Liver (tissue), 3 donors: ENCODE measurements at regions not wholly inside any gene's neighbourhood (a gene's known extent, or its start where the extent isn't known, plus 50 kb on each side); places are given as distances from the start of the nearest gene placed in this dataset.

Source experiments
- GABPA ChIP-seq, 2 donors: IDR thresholded peaks in 1 of 2; conservative IDR thresholded peaks in 1 of 2; 2 replicates each; pipeline ENCODE4 v1.6.1; 2016; ENCODE audit warnings: antibody characterized with exemption in 2 of 2, mild to moderate bottlenecking in 1 of 2, moderate library complexity in 1 of 2
- RAD21 ChIP-seq, 2 donors: IDR thresholded peaks; 2 replicates each; pipeline ENCODE4 v1.6.1; 2016; ENCODE audit warnings: antibody characterized with exemption in 2 of 2, mild to moderate bottlenecking in 2 of 2
- REST ChIP-seq: IDR thresholded peaks from 2 replicates; pipeline ENCODE4 v1.6.1; 2016; ENCODE audit warnings: antibody characterized with exemption, mild to moderate bottlenecking
- RXRA ChIP-seq, 2 donors: IDR thresholded peaks; 2 replicates each; pipeline ENCODE4 v1.6.1; 2017 to 2018; ENCODE audit warnings: antibody characterized with exemption in 2 of 2, mild to moderate bottlenecking in 1 of 2
- SP1 ChIP-seq: IDR thresholded peaks from 2 replicates; pipeline ENCODE4 v1.6.1; 2018; ENCODE audit warnings: antibody characterized with exemption, mild to moderate bottlenecking
- TAF1 ChIP-seq: conservative IDR thresholded peaks from 2 replicates; pipeline ENCODE4 v1.6.1; 2016; ENCODE audit warnings: antibody characterized with exemption, mild to moderate bottlenecking
- YY1 ChIP-seq: IDR thresholded peaks from 2 replicates; pipeline ENCODE4 v1.6.1; 2016; ENCODE audit warnings: antibody characterized with exemption, mild to moderate bottlenecking
- ZBTB33 ChIP-seq: IDR thresholded peaks from 2 replicates; pipeline ENCODE4 v1.6.1; 2016; ENCODE audit warnings: antibody characterized with exemption
- TF ChIP-seq, protein P1 (sequence below): fragments of 150-350 bp; IDR thresholded peaks from 2 replicates; pipeline ENCODE4 v1.5.1; 2017; ENCODE audit warnings: improper control_type of control experiment, low read depth, low read length; ENCODE audit not compliant: missing input control
- TF ChIP-seq, protein P2 (sequence below): IDR thresholded peaks from 2 replicates; pipeline ENCODE4 v1.6.1; 2016; ENCODE audit warnings: antibody characterized with exemption
- donor health status: healthy.
- donor health status: healthy.

DNA sequence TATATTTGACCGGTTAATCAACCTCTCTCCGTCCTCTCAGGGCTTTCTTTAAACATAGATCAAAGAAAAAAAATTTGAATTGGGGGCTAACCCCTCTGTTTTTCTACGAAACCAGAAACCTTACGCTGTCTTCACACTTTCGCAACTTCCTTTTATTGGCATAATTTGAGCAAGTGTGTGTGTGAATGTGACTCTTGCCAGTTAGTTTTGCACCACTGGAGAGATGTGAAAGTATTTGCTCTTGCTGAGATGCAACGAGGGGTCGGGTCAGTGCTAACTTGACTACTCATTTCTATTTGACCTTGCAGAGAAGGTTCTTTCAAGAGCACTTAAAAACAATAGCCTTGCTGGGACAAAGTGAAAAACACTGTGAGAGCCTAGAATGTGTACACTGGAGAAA lies 81.2 kb downstream of the FAM43A start:
- no peak for TF ChIP-seq RAD21 (IDR thresholded peaks at IDR 0.05)
- TF ChIP-seq, protein P1, sequence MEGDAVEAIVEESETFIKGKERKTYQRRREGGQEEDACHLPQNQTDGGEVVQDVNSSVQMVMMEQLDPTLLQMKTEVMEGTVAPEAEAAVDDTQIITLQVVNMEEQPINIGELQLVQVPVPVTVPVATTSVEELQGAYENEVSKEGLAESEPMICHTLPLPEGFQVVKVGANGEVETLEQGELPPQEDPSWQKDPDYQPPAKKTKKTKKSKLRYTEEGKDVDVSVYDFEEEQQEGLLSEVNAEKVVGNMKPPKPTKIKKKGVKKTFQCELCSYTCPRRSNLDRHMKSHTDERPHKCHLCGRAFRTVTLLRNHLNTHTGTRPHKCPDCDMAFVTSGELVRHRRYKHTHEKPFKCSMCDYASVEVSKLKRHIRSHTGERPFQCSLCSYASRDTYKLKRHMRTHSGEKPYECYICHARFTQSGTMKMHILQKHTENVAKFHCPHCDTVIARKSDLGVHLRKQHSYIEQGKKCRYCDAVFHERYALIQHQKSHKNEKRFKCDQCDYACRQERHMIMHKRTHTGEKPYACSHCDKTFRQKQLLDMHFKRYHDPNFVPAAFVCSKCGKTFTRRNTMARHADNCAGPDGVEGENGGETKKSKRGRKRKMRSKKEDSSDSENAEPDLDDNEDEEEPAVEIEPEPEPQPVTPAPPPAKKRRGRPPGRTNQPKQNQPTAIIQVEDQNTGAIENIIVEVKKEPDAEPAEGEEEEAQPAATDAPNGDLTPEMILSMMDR: no peak
- no peak for TF ChIP-seq TAF1
- TF ChIP-seq, protein P2, sequence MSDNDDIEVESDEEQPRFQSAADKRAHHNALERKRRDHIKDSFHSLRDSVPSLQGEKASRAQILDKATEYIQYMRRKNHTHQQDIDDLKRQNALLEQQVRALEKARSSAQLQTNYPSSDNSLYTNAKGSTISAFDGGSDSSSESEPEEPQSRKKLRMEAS: no peak
- TF ChIP-seq YY1: no peak
- TF ChIP-seq ZBTB33: no peak
- TF ChIP-seq REST: no peak
- TF ChIP-seq SP1: no peak
- no peak for TF ChIP-seq GABPA (IDR thresholded peaks at IDR 0.05 in 1 of 2, conservative IDR thresholded peaks at IDR 0.05 in 1 of 2)
- TF ChIP-seq RXRA (IDR thresholded peaks at IDR 0.05): no peak
